SK-N-SH treated with all-trans-retinoic acid at 6 μM for 48 hours (cell line): ENCODE measurements at regions not wholly inside any gene's neighbourhood (a gene's known extent, or its start where the extent isn't known, plus 50 kb on each side); places are given as distances from the start of the nearest gene placed in this dataset.

Experiments
- CREB5 ChIP-seq: fragments of 250-450 bp; sonication (Bioruptor Pico); IDR thresholded peaks from 2 replicates; pipeline ENCODE4 v1.5.1; 2020; ENCODE audit warnings: low read depth, mild to moderate bottlenecking, moderate library complexity
- CSDC2 ChIP-seq: fragments of 250-450 bp; sonication (Bioruptor Pico); IDR thresholded peaks from 2 replicates; pipeline ENCODE4 v1.5.0; 2020; ENCODE audit warnings: mild to moderate bottlenecking, moderate library complexity
- POU6F1 ChIP-seq: fragments of 250-450 bp; sonication (Bioruptor Pico); IDR thresholded peaks from 2 replicates; pipeline ENCODE4 v1.8.0; 2021; ENCODE audit warnings: low read depth, mild to moderate bottlenecking, moderate library complexity, borderline replicate concordance
- TOX ChIP-seq: fragments of 250-450 bp; sonication (Bioruptor Pico); IDR thresholded peaks from 2 replicates; pipeline ENCODE4 v1.8.0; 2021; ENCODE audit warnings: mild to moderate bottlenecking, moderate library complexity, borderline replicate concordance
- TSHZ2 ChIP-seq: fragments of 250-450 bp; sonication (Bioruptor Pico); IDR thresholded peaks from 2 replicates; pipeline ENCODE4 v1.5.0; 2020; ENCODE audit warnings: mild to moderate bottlenecking, moderate library complexity
- ZC3H10 ChIP-seq: fragments of 250-450 bp; sonication (Bioruptor Pico); IDR thresholded peaks from 2 replicates; pipeline ENCODE4 v1.5.1; 2021; ENCODE audit warnings: mild to moderate bottlenecking, moderate library complexity
- ZFP3 ChIP-seq: fragments of 250-450 bp; sonication (Bioruptor Pico); IDR thresholded peaks from 2 replicates; pipeline ENCODE4 v1.5.0; 2020; ENCODE audit warnings: mild to moderate bottlenecking, moderate library complexity
- ZNF565 ChIP-seq: fragments of 450-650 bp; formaldehyde crosslinking; conservative IDR thresholded peaks from 2 replicates; pipeline ENCODE4 v1.5.0; 2020; ENCODE audit warnings: low read depth, mild to moderate bottlenecking, moderate library complexity
- ZNF8 ChIP-seq: fragments of 450-650 bp; formaldehyde crosslinking; IDR thresholded peaks from 2 replicates; pipeline ENCODE4 v1.5.0; 2020; ENCODE audit warnings: mild to moderate bottlenecking, moderate library complexity
- TF ChIP-seq, protein P1 (sequence below): fragments of 250-450 bp; sonication (Bioruptor Pico); IDR thresholded peaks from 2 replicates; pipeline ENCODE4 v1.8.0; 2020; ENCODE audit warnings: mild to moderate bottlenecking, moderate library complexity, borderline replicate concordance

DNA sequence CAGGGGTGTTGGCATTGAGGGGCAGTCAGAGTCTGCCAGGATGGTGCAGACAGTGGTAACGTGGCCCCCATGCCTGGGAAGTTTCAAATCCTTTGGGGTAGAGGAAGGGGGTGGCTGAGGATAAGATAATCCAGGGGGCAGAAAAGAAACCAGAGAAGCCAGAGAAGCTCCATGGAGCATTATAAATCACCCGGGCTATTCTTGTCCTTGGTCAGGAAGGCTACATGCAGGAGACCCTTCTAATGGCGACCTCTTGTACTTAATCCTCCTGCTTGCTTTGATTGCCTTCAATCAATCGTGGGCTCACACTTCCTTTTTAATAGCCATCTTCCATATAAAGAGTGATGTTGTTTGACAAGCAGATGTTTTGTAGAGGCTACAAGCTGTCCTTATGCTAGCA, 131.9 kb downstream of the MAF start:
- TF ChIP-seq, protein P1, sequence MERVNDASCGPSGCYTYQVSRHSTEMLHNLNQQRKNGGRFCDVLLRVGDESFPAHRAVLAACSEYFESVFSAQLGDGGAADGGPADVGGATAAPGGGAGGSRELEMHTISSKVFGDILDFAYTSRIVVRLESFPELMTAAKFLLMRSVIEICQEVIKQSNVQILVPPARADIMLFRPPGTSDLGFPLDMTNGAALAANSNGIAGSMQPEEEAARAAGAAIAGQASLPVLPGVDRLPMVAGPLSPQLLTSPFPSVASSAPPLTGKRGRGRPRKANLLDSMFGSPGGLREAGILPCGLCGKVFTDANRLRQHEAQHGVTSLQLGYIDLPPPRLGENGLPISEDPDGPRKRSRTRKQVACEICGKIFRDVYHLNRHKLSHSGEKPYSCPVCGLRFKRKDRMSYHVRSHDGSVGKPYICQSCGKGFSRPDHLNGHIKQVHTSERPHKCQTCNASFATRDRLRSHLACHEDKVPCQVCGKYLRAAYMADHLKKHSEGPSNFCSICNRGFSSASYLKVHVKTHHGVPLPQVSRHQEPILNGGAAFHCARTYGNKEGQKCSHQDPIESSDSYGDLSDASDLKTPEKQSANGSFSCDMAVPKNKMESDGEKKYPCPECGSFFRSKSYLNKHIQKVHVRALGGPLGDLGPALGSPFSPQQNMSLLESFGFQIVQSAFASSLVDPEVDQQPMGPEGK (CRISPR knock-in tag): no peak
- TF ChIP-seq ZNF565 (CRISPR knock-in tag) (no peak), TSHZ2 (CRISPR knock-in tag) (no peak), CSDC2 (CRISPR knock-in tag) (no peak), POU6F1 (CRISPR knock-in tag) (no peak), ZFP3 (CRISPR knock-in tag) (no peak), TOX (CRISPR knock-in tag) (no peak), CREB5 (CRISPR knock-in tag) (no peak), ZNF8 (no peak), ZC3H10 (CRISPR knock-in tag) (no peak)
